Peyer's patch (tissue), 4 donors: ENCODE measurements at regions not wholly inside any gene's neighbourhood (a gene's known extent, or its start where the extent isn't known, plus 50 kb on each side); places are given as distances from the start of the nearest gene placed in this dataset.

ENCODE experiments used
- DNase-seq, 3 donors: peaks; one replicate each; pipeline ENCODE4 v3.0.0-alpha.2; 2017 to 2019
- H3K27ac ChIP-seq, 4 donors: fragments of 200-600 bp; sonication (generic); one replicate each; pipeline ENCODE4 v1.5.1; 2016 to 2019
- H3K27me3 ChIP-seq, 2 donors: fragments of 200-600 bp; sonication (generic); one replicate each; pipeline ENCODE4 v1.5.1; 2019
- H3K36me3 ChIP-seq, 3 donors: fragments of 200-600 bp; sonication (generic); one replicate each; pipeline ENCODE4 v1.5.1; 2016 to 2019
- H3K4me1 ChIP-seq, 4 donors: fragments of 200-600 bp; sonication (generic); one replicate each; pipeline ENCODE4 v1.5.1; 2016 to 2019
- H3K4me3 ChIP-seq, 4 donors: fragments of 200-600 bp; sonication (generic); 1 replicate in 3 of 4; 2 replicates in 1 of 4; pipeline ENCODE4 v1.5.1; 2016 to 2019; ENCODE audit warnings: mild to moderate bottlenecking in 1 of 4
- H3K9me3 ChIP-seq, 4 donors: fragments of 200-600 bp; sonication (generic); one replicate each; pipeline ENCODE4 v1.5.1; 2016 to 2019; ENCODE audit warnings: mild to moderate bottlenecking in 1 of 4
- POLR2A ChIP-seq, 2 donors: fragments of 450-650 bp; IDR thresholded peaks; one replicate each; pipeline ENCODE4 v1.5.1; 2017; ENCODE audit warnings: antibody characterized with exemption in 2 of 2, mild to moderate bottlenecking in 2 of 2, moderate library complexity in 2 of 2
- TF ChIP-seq, protein P1 (sequence below), 6 experiments: fragments of 450-650 bp in 4 of 6; fragments of 200-600 bp in 2 of 6; sonication (generic) in 1 of 6; IDR thresholded peaks; one replicate each; pipeline ENCODE4 v1.5.1; 2017 to 2019; ENCODE audit warnings: antibody characterized with exemption in 6 of 6, mild to moderate bottlenecking in 3 of 6, moderate library complexity in 1 of 6

DNA sequence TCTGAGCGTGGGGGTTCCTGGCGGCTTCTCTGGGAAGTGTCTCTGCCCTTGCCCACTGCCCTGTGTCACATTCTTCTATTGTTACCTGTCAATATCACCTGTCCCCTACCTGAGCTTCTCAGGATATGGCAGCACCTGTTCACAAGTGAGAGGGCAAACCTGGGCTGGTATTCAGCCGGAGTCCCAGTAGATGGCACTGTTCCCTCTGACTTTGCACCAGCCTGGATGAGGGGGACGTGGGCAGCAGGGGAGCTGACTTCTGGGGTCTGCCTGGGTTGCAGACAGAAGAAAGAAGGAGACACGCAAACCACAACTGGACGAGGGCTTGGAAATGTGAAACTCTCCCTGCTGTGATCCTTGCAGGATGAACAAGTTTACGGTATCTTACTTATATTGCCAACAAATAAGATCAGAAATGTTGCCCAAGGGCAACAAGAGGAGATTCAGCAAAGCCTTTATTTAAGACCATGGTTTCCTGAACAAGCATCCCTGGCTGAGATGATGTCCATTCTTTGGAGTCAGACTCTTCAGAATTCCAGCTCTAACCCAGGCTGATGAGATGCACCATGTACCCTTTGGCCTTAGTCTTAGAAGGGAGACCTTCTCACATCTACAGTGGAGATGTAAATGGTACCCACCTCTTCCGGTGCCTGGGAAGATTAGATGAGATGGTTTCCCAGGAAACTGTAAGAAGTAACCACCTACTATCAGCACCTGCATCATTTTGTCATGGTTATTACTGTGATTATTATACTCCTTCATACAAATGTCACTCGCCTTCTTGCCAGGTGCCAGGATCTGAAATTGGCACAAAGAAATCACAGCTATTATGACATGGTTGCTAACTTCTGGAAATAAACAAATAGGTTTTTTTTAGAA, 400.0 kb upstream of the CDH4 start:
- Histone ChIP-seq H3K36me3 (no peaks in the 10 kb centered on the region), H3K4me1 (no peaks in the 10 kb centered on the region), H3K27ac (no peak overlapping the region), H3K4me3 (no peak overlapping the region), H3K27me3 (no peaks in the 10 kb centered on the region), H3K9me3 (no peaks in the 10 kb centered on the region)
- DNase-seq = no peak
- no peak for TF ChIP-seq POLR2A (IDR thresholded peaks at IDR 0.05)
- TF ChIP-seq, protein P1, sequence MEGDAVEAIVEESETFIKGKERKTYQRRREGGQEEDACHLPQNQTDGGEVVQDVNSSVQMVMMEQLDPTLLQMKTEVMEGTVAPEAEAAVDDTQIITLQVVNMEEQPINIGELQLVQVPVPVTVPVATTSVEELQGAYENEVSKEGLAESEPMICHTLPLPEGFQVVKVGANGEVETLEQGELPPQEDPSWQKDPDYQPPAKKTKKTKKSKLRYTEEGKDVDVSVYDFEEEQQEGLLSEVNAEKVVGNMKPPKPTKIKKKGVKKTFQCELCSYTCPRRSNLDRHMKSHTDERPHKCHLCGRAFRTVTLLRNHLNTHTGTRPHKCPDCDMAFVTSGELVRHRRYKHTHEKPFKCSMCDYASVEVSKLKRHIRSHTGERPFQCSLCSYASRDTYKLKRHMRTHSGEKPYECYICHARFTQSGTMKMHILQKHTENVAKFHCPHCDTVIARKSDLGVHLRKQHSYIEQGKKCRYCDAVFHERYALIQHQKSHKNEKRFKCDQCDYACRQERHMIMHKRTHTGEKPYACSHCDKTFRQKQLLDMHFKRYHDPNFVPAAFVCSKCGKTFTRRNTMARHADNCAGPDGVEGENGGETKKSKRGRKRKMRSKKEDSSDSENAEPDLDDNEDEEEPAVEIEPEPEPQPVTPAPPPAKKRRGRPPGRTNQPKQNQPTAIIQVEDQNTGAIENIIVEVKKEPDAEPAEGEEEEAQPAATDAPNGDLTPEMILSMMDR (IDR thresholded peaks at IDR 0.05) = no peak

DNA sequence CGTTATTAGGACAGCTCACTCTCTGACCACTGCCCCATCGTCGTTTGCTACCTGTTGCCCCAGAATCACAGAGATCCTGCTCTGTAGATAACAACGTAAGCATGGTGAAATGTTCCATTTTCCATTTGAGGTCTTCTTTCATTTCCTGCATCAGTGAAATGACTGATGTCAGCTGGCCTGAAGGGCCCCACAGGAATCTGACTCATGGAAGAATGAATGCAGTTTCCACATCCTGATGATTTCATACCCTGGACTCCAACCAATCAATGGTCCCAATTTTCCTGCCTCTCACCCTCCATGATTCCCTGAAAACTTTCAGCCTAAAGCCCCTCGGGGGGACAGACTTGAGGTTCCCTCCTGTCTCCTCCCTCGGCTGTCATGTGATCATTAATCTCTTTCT, 394.4 kb upstream of the CDH4 start:
- DNase-seq = no peak
- Histone ChIP-seq H3K27ac (no peak overlapping the region), H3K4me1 (no peaks in the 10 kb centered on the region), H3K36me3 (no peaks in the 10 kb centered on the region), H3K27me3 (no peaks in the 10 kb centered on the region), H3K9me3 (no peaks in the 10 kb centered on the region), H3K4me3 (no peak overlapping the region)
- TF ChIP-seq POLR2A (IDR thresholded peaks at IDR 0.05) = no peak
- TF ChIP-seq, protein P1 (IDR thresholded peaks at IDR 0.05) = no peak

GRCh38 chr20:60862601-60863000, 389.5 kb upstream of the CDH4 start:
- no peak overlapping the region for H3K4me3 ChIP-seq
- no peaks in the 10 kb centered on the region for H3K36me3 ChIP-seq
- H3K9me3 ChIP-seq = no peaks in the 10 kb centered on the region
- no peak for DNase-seq
- TF ChIP-seq, protein P1 (IDR thresholded peaks at IDR 0.05) = no peak
- no peak for TF ChIP-seq POLR2A (IDR thresholded peaks at IDR 0.05)
- H3K27me3 ChIP-seq = no peaks in the 10 kb centered on the region
- no peak overlapping the region for H3K27ac ChIP-seq
- no peaks in the 10 kb centered on the region for H3K4me1 ChIP-seq

DNA sequence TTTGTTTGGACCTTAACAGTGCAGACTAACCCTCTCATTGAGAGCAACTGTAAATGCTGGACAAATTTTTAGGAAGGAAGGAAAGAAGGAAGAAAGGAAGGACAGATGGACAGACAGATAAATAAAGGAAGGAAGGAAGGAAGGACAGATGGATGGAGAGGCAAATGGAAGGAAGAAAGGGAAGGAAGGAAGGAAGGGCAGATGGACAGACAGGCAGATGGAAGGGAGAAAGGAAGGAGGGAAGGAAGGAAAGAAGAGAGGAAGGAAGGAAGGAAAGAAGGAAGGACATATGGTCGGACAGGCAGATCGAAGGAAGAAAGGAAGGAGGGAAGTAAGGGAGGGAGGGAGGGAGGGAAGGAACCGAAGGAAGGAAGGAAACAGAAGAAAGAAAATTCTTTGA, 388.5 kb upstream of the CDH4 start:
- no peaks in the 10 kb centered on the region for H3K27me3 ChIP-seq
- H3K4me1 ChIP-seq = no peaks in the 10 kb centered on the region
- no peak for DNase-seq
- no peaks in the 10 kb centered on the region for H3K9me3 ChIP-seq
- H3K4me3 ChIP-seq = no peak overlapping the region
- no peak overlapping the region for H3K27ac ChIP-seq
- TF ChIP-seq, protein P1 (IDR thresholded peaks at IDR 0.05) = no peak
- no peak for TF ChIP-seq POLR2A (IDR thresholded peaks at IDR 0.05)
- no peaks in the 10 kb centered on the region for H3K36me3 ChIP-seq

DNA sequence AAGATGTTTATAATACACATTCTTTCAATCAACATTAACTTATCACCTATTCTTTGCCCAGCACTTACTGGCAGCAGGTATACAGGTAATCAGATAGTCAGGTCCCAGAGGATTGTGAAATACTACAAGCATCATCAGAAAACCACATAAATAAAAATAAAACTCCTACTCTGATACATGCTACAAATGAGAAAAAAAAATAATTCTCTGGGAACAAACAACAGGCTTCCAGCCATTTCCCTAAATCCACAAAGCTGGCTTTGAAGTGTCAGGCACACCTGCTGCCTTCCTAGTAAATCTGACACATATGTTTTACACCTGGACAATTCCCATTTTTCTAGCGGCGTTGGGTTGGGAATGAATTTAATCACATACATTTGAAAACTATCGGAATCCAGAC, 384.5 kb upstream of the CDH4 start:
- TF ChIP-seq POLR2A (IDR thresholded peaks at IDR 0.05) = no peak
- TF ChIP-seq, protein P1 (IDR thresholded peaks at IDR 0.05) = no peak
- no peaks in the 10 kb centered on the region for H3K4me1 ChIP-seq
- no peaks in the 10 kb centered on the region for H3K36me3 ChIP-seq
- no peaks in the 10 kb centered on the region for H3K27me3 ChIP-seq
- no peaks in the 10 kb centered on the region for H3K9me3 ChIP-seq
- no peak overlapping the region for H3K27ac ChIP-seq
- DNase-seq = no peak
- no peak overlapping the region for H3K4me3 ChIP-seq
